Astrocyte (in vitro differentiated cells and primary cell): ENCODE measurements at regions not wholly inside any gene's neighbourhood (a gene's known extent, or its start where the extent isn't known, plus 50 kb on each side); places are given as distances from the start of the nearest gene placed in this dataset.
"Not testable (repeated sequence)": the region's sequence is repeated elsewhere in the genome, so short reads cannot be mapped to it uniquely, and the experiment has no call there.

Experiments used
- CTCF ChIP-seq: IDR thresholded peaks from 2 replicates; pipeline ENCODE4 v1.5.1; 2011; ENCODE audit warnings: low read depth, mild to moderate bottlenecking, inconsistent platforms, low read length, moderate library complexity; ENCODE audit not compliant: insufficient read depth
- EZH2 ChIP-seq: IDR thresholded peaks from 2 replicates; pipeline ENCODE4 v1.6.1; 2012; ENCODE audit warnings: mild to moderate bottlenecking, low read length, inconsistent platforms; ENCODE audit not compliant: insufficient read depth

- not testable (repeated sequence) for TF ChIP-seq EZH2, CTCF
Observed at GRCh38 chr4:26257444-26257843, 63.4 kb upstream of the RBPJ start.
